Prostate gland (tissue), 2 donors: ENCODE measurements at regions not wholly inside any gene's neighbourhood (a gene's known extent, or its start where the extent isn't known, plus 50 kb on each side); places are given as distances from the start of the nearest gene placed in this dataset.

Experiments
- DNase-seq: peaks from one replicate; pipeline ENCODE4 v3.0.0-alpha.2; 2019; ENCODE audit warnings: low spot score
- H3K27ac ChIP-seq, 2 donors: fragments of 200-600 bp; sonication (generic); 2 replicates each; pipeline ENCODE4 v1.5.1; 2017 to 2019
- H3K27me3 ChIP-seq: fragments of 200-600 bp; sonication (generic); replicated peaks from 2 replicates; pipeline ENCODE4 v1.5.1; 2019; ENCODE audit not compliant: insufficient read depth
- H3K36me3 ChIP-seq, 2 donors: fragments of 200-600 bp; sonication (generic); 1 replicate in 1 of 2; 2 replicates in 1 of 2; pipeline versions ENCODE4 v1.5.1 to v1.8.1; 2017 to 2019
- H3K4me1 ChIP-seq: fragments of 200-600 bp; sonication (generic); replicated peaks from 2 replicates; pipeline ENCODE4 v1.5.1; 2019
- H3K4me3 ChIP-seq, 2 donors: fragments of 200-600 bp; sonication (generic); 2 replicates each; pipeline ENCODE4 v1.5.1; 2017 to 2019
- H3K9me3 ChIP-seq: fragments of 200-600 bp; sonication (generic); 2 replicates; pipeline ENCODE4 v1.5.1; 2017
- CTCF ChIP-seq, 4 experiments: fragments of 200-600 bp in 2 of 4; fragments of 450-650 bp in 2 of 4; sonication (generic) in 2 of 4; IDR thresholded peaks; 1 replicate in 3 of 4; 2 replicates in 1 of 4; pipeline ENCODE4 v1.5.1; 2016 to 2019; ENCODE audit warnings: antibody characterized with exemption in 4 of 4, mild to moderate bottlenecking in 2 of 4, moderate library complexity in 2 of 4
- POLR2A ChIP-seq: fragments of 450-650 bp; IDR thresholded peaks from one replicate; pipeline ENCODE4 v1.6.1; 2016; ENCODE audit warnings: antibody characterized with exemption, mild to moderate bottlenecking
- POLR2AphosphoS5 ChIP-seq: sonication (generic); formaldehyde crosslinking; IDR thresholded peaks from one replicate; pipeline ENCODE4 v1.6.1; 2017; ENCODE audit warnings: antibody characterized with exemption
- WGBS: methylation state at CpG from one replicate; pipeline ENCODE4 v1.1.5; 2018; 5-methylcytosine and 5-hydroxymethylcytosine counted together
- intact Hi-C: fragments of 100-400 bp; cut with DNase I; formaldehyde crosslinking; loops from one replicate; pipeline ENCODE4 v1.14.2; 2022

GRCh38 chr10:36489611-36490228 lies 635.7 kb upstream of the ANKRD30A start:
- H3K4me1 ChIP-seq, result no peaks in the 10 kb centered on the region
- no peaks in the 10 kb centered on the region for H3K27me3 ChIP-seq
- no peak overlapping the region for H3K27ac ChIP-seq
- TF ChIP-seq CTCF (IDR thresholded peaks at IDR 0.05) (no peak), POLR2A (no peak), POLR2AphosphoS5 (no peak)
- 79% methylated on average over 5 of the region's 5 CpGs for WGBS
- no peak for DNase-seq
- H3K9me3 ChIP-seq, result no peaks in the 10 kb centered on the region
- H3K4me3 ChIP-seq, result no peak overlapping the region
- intact Hi-C loops, result no loop called here
- H3K36me3 ChIP-seq, result no peaks in the 10 kb centered on the region

DNA sequence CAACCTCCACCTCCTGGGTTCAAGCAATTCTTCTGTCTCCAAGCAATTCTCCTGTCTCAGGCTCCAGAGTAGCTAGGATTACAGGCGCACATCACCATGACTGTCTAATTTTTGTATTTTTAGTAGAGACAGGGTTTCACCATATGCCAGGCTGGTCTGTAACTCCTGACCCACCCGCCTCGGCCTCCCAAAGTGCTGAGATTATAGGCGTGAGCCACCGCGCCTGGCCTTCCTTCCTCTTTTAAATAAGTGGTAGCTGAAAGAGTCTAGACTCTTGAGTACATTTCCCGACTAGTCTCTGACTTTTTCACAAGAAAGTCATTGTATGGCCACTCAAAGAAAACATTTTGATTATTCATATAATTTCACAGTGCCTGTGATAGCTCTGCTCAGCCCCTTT lies 636.2 kb upstream of the ANKRD30A start:
- no peaks in the 10 kb centered on the region for H3K36me3 ChIP-seq
- 84% methylated on average over 7 of the region's 7 CpGs for WGBS
- H3K4me1 ChIP-seq, result no peaks in the 10 kb centered on the region
- H3K27me3 ChIP-seq, result no peaks in the 10 kb centered on the region
- no peak for TF ChIP-seq POLR2AphosphoS5
- no peak for TF ChIP-seq POLR2A
- TF ChIP-seq CTCF (IDR thresholded peaks at IDR 0.05), result no peak
- no peak for DNase-seq
- H3K27ac ChIP-seq, result no peak overlapping the region
- intact Hi-C loops, result no loop called here
- H3K4me3 ChIP-seq, result no peak overlapping the region
- H3K9me3 ChIP-seq, result no peaks in the 10 kb centered on the region

- WGBS, result 86% methylated on average over 4 of the region's 4 CpGs
- no peaks in the 10 kb centered on the region for H3K4me1 ChIP-seq
- no peak overlapping the region for H3K4me3 ChIP-seq
- no peak for DNase-seq
- H3K36me3 ChIP-seq, result no peaks in the 10 kb centered on the region
- H3K9me3 ChIP-seq, result no peaks in the 10 kb centered on the region
- no peak for TF ChIP-seq CTCF (IDR thresholded peaks at IDR 0.05)
- no peak for TF ChIP-seq POLR2AphosphoS5
- TF ChIP-seq POLR2A, result no peak
- H3K27ac ChIP-seq, result no peak overlapping the region
- intact Hi-C loops, result no loop called here
- H3K27me3 ChIP-seq, result no peaks in the 10 kb centered on the region
Measured at GRCh38 chr10:36488579-36488978, 636.8 kb upstream of the ANKRD30A start.

GRCh38 chr10:36479073-36479472 lies 646.3 kb upstream of the ANKRD30A start:
- Histone ChIP-seq H3K36me3 (no peaks in the 10 kb centered on the region), H3K9me3 (no peaks in the 10 kb centered on the region), H3K4me1 (no peaks in the 10 kb centered on the region), H3K4me3 (no peak overlapping the region), H3K27ac (no peak overlapping the region), H3K27me3 (no peaks in the 10 kb centered on the region)
- DNase-seq, result no peak
- TF ChIP-seq POLR2AphosphoS5 (no peak), POLR2A (no peak), CTCF (IDR thresholded peaks at IDR 0.05) (no peak)
- intact Hi-C loops, result no loop called here

DNA sequence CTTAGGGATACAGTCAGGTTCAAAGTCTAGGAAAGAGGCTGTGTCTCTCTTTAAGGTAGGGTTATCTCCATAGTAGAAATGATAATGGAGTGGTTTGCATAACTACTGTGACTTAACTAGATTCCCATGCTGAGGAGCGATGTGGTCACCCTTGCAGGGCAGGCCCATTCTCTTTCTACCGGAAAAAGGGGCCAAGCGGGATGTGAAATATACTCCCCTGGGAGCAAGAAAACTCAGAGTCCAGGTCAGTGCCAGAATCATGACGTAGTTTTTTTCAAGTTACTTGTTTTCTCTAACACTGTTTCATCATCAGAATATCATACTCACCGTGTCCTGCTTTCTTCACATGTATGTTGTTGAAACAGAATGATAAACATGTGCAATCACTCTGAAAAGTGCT lies 649.0 kb upstream of the ANKRD30A start:
- Histone ChIP-seq H3K9me3 (no peaks in the 10 kb centered on the region), H3K27ac (no peak overlapping the region), H3K27me3 (no peaks in the 10 kb centered on the region), H3K4me3 (no peak overlapping the region), H3K4me1 (no peaks in the 10 kb centered on the region), H3K36me3 (no peaks in the 10 kb centered on the region)
- intact Hi-C loops, result no loop called here
- TF ChIP-seq POLR2A (no peak), CTCF (IDR thresholded peaks at IDR 0.05) (no peak), POLR2AphosphoS5 (no peak)
- WGBS, result 91% methylated on average over 5 of the region's 5 CpGs
- no peak for DNase-seq
